ENCODE measurements at regions not wholly inside any gene's neighbourhood (a gene's known extent, or its start where the extent isn't known, plus 50 kb on each side); places are given as distances from the start of the nearest gene placed in this dataset.

DNA sequence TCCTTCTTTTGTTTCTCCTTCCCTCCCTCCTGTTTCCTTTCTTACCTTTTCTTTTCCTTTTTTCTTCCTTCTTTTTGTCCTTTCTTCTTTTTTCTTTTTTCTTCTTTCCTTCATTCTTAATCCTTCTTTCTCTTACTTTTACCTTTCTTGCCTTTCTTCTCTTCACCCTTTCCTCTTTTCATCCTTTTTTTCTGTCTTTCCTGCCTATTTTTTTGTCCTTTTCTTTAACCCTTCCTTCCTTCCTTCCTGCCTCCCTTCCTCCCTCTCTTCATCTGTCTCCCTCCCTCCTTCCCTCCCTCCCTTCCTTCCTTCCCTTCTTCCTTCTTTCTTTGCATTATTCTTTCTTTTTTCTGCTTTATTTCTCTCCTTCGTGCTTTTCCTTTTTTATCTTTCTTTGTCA lies 160.7 kb downstream of the AXIN2 start:
- no peak overlapping the region for H3K4me3 ChIP-seq (ENCODE audit: severe bottlenecking)
- DNase-seq (ENCODE audit: low spot score) = no peak

DNA sequence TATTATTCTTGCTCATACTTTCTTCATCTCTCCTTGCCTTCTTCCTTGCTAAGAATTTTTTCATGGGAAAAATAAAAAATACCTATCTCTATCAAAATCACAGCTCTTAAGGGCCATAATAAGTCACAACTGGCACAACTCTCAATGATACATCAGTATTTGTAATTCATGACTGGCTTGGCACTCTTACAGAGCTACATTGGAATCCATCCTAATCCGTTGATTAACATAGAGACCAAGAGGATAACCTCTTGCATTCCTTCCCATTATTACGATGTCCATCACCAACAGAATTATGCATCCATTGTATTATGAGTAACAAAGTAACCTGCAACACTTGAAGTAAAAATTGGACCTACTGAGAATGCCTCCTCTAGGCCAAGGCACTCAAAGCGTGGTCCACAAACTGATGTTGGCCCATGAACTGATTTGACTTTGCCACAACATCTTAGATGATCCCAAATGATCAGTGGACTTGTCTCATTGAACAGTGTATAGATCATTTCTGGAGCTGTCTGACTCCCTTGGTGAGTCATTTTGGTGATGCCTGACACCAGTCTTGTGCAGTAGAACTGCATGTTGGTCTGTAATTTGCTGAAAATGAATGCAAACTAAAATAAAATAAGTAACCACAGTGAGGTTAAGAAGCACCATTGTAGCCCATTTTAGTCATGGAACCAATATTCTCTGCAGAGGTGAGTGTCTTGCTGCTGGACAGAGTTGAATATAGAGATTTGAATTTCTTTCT lies 163.2 kb downstream of the AXIN2 start:
- Histone ChIP-seq H3K4me1 (ENCODE audit: insufficient read depth, poor library complexity, severe bottlenecking) (no peaks in the 10 kb centered on the region), H3K27ac (ENCODE audit: poor library complexity, severe bottlenecking) (no peak overlapping the region), H3K27me3 (ENCODE audit: insufficient read depth, poor library complexity, severe bottlenecking) (peaks cover 2% of the 10 kb centered on the region), H3K9me3 (ENCODE audit: severe bottlenecking) (no peaks in the 10 kb centered on the region), H3K36me3 (ENCODE audit: low read depth) (no peaks in the 10 kb centered on the region), H3K4me3 (ENCODE audit: severe bottlenecking) (no peak overlapping the region)
- TF ChIP-seq, protein P1, sequence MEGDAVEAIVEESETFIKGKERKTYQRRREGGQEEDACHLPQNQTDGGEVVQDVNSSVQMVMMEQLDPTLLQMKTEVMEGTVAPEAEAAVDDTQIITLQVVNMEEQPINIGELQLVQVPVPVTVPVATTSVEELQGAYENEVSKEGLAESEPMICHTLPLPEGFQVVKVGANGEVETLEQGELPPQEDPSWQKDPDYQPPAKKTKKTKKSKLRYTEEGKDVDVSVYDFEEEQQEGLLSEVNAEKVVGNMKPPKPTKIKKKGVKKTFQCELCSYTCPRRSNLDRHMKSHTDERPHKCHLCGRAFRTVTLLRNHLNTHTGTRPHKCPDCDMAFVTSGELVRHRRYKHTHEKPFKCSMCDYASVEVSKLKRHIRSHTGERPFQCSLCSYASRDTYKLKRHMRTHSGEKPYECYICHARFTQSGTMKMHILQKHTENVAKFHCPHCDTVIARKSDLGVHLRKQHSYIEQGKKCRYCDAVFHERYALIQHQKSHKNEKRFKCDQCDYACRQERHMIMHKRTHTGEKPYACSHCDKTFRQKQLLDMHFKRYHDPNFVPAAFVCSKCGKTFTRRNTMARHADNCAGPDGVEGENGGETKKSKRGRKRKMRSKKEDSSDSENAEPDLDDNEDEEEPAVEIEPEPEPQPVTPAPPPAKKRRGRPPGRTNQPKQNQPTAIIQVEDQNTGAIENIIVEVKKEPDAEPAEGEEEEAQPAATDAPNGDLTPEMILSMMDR (IDR thresholded peaks at IDR 0.05; ENCODE audit: poor library complexity, severe bottlenecking) = no peak
- DNase-seq (ENCODE audit: low spot score) (no peak), ATAC-seq (ENCODE audit: low read depth) (no peak)

More for the DNA sequence above, 160.7 kb downstream of the AXIN2 start:
- H3K9me3 ChIP-seq (ENCODE audit: severe bottlenecking) = no peaks in the 10 kb centered on the region
- H3K27me3 ChIP-seq (ENCODE audit: insufficient read depth, poor library complexity, severe bottlenecking) = peaks cover 2% of the 10 kb centered on the region
- TF ChIP-seq, protein P1 (IDR thresholded peaks at IDR 0.05; ENCODE audit: poor library complexity, severe bottlenecking) = no peak
- no peaks in the 10 kb centered on the region for H3K36me3 ChIP-seq (ENCODE audit: low read depth)
- H3K27ac ChIP-seq (ENCODE audit: poor library complexity, severe bottlenecking) = no peak overlapping the region
- H3K4me1 ChIP-seq (ENCODE audit: insufficient read depth, poor library complexity, severe bottlenecking) = no peaks in the 10 kb centered on the region
- ATAC-seq (ENCODE audit: low read depth) = no peak

DNA sequence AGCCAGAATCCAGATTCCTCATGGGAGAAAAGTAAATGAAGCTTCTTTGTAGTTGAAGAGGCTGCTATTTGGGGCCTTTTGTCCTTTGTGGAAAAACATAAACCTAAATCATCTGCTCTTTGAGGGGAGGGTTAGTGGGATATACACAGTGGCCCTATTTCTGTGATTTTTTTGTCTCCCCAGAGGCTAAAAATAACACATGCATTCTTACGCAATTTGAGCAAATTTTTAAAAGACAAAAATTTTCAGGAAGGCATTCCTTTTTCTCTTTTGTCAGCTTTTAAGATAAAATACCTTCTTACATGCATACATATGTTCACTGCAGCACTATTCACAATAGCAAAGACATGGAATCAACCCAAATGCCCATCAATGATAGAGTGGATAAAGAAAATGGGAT lies 165.5 kb downstream of the AXIN2 start:
- TF ChIP-seq, protein P1 (IDR thresholded peaks at IDR 0.05; ENCODE audit: poor library complexity, severe bottlenecking) = no peak
- H3K4me3 ChIP-seq (ENCODE audit: severe bottlenecking) = no peak overlapping the region
- no peaks in the 10 kb centered on the region for H3K9me3 ChIP-seq (ENCODE audit: severe bottlenecking)
- no peaks in the 10 kb centered on the region for H3K36me3 ChIP-seq (ENCODE audit: low read depth)
- no peaks in the 10 kb centered on the region for H3K4me1 ChIP-seq (ENCODE audit: insufficient read depth, poor library complexity, severe bottlenecking)
- DNase-seq (ENCODE audit: low spot score) (no peak), ATAC-seq (ENCODE audit: low read depth) (no peak)
- H3K27me3 ChIP-seq (ENCODE audit: insufficient read depth, poor library complexity, severe bottlenecking) = peaks cover 2% of the 10 kb centered on the region
- no peak overlapping the region for H3K27ac ChIP-seq (ENCODE audit: poor library complexity, severe bottlenecking)

DNA sequence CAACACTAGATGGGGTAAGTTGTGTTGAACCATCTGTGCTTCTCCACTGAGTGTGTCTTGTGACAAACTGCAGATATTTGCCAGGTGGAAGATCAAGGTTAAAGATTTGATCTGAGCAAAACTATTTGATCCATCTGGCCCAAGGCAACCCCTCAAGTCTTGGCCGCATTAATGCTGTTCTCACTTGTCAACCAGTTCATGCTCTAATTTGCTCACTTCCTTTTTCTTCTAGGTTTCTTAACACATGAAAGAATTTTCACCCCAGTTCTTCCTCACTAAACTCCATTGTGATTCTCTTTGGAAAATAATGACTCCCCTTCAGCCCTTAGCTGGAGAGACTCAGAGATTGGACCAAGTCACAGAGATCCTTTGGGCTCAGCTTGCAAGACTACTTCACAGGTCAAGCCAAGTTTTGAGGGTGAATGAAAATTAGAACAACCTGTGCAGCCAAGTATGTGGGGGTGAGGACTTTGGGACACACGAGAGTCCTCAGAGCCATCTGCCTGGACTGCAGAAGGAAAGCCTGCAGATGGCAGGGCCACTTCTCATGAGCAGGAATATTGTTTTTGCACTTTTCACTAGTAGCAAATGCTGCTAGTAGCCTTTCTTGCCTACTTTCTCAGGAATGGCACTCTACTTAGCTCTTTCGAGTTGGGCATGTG lies 166.5 kb downstream of the AXIN2 start:
- no peak overlapping the region for H3K4me3 ChIP-seq (ENCODE audit: severe bottlenecking)
- ATAC-seq (ENCODE audit: low read depth) (no peak), DNase-seq (ENCODE audit: low spot score) (no peak)
- no peaks in the 10 kb centered on the region for H3K4me1 ChIP-seq (ENCODE audit: insufficient read depth, poor library complexity, severe bottlenecking)
- no peaks in the 10 kb centered on the region for H3K9me3 ChIP-seq (ENCODE audit: severe bottlenecking)
- peaks cover 2% of the 10 kb centered on the region for H3K27me3 ChIP-seq (ENCODE audit: insufficient read depth, poor library complexity, severe bottlenecking)
- TF ChIP-seq, protein P1 (IDR thresholded peaks at IDR 0.05; ENCODE audit: poor library complexity, severe bottlenecking) = no peak
- no peak overlapping the region for H3K27ac ChIP-seq (ENCODE audit: poor library complexity, severe bottlenecking)
- no peaks in the 10 kb centered on the region for H3K36me3 ChIP-seq (ENCODE audit: low read depth)

DNA sequence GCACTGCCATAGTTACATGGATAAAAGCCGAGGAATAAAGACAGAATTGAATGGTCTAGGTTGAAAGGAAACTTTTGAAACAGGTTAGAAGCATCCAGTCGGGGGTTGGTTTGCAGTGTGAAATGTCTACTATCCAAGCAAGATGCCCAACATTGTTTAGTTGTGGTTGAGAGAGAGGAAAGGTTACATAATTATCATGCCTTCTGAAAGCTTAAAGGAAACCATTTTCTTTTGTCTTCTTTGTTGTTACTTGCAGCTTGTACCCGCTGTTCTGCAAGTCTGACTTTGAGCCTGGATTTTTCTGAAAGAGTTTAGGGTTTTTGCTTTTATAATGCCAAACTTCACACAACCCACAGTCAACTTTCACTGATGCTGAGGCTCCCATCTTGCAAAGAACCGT lies 167.9 kb downstream of the AXIN2 start:
- Histone ChIP-seq H3K4me3 (ENCODE audit: severe bottlenecking) (no peak overlapping the region), H3K36me3 (ENCODE audit: low read depth) (no peaks in the 10 kb centered on the region), H3K27ac (ENCODE audit: poor library complexity, severe bottlenecking) (no peak overlapping the region), H3K4me1 (ENCODE audit: insufficient read depth, poor library complexity, severe bottlenecking) (no peaks in the 10 kb centered on the region), H3K27me3 (ENCODE audit: insufficient read depth, poor library complexity, severe bottlenecking) (peaks cover 2% of the 10 kb centered on the region), H3K9me3 (ENCODE audit: severe bottlenecking) (no peaks in the 10 kb centered on the region)
- no peak for ATAC-seq (ENCODE audit: low read depth)
- TF ChIP-seq, protein P1 (IDR thresholded peaks at IDR 0.05; ENCODE audit: poor library complexity, severe bottlenecking) = no peak
- DNase-seq (ENCODE audit: low spot score) = no peak

Data from RWPE2 (cell line).